GM19023 (cell line): ENCODE measurements at regions not wholly inside any gene's neighbourhood (a gene's known extent, or its start where the extent isn't known, plus 50 kb on each side); places are given as distances from the start of the nearest gene placed in this dataset.
"Not testable (repeated sequence)": the region's sequence is repeated elsewhere in the genome, so short reads cannot be mapped to it uniquely, and the experiment has no call there.

Experiments used
- ATAC-seq: cut with Tn5 transposase; IDR thresholded peaks from one replicate; pipeline ENCODE4 v1.9.1; 2021; ENCODE audit warnings: mild to moderate bottlenecking, moderate library complexity; ENCODE audit not compliant: unreplicated experiment

- ATAC-seq, result no peak
Observed at GRCh38 chr10:109308971-109309370, 614.3 kb downstream of the XPNPEP1 start.

DNA sequence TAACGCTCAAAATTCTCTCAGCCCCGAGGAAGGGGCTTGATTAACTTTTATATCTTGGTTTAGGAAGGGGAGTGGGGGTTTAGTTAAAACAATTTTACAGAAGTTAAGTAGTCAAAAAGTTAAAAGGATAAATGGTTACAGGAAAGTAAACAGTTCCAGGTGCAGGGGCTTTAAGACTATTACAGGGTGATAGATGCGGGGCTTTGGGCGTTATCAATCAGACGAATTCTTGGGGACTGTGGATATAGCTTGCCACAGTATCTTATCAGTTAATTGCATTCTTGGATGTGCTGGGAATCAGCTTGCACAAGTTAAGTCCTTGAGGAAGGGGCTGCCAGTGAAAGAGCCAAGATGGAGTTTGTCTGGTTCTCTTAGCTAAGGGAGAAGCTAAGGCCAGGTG is 616.2 kb downstream of the XPNPEP1 start:
- ATAC-seq, result not testable (repeated sequence)

DNA sequence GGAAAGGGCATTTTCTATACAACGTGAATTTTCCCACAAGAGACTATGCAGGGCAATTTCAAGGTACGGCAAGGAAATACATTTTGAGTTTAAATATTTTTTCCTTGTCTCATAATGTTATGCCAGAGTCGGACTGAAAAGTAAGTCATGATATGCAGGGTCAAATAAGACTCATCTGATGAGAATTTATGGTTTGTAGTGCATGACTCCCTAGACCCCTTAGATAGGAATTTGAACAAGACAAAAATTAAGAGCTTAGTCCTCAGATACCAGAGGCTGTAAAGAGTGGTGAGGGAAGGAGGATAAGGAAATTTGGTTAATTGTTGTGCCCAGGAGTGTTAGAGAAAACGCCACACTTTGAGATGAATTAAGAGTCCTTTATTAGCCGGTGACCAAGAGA is 616.6 kb downstream of the XPNPEP1 start:
- no peak for ATAC-seq

GRCh38 chr10:109287858-109288257 is 635.5 kb downstream of the XPNPEP1 start:
- ATAC-seq, result no peak

DNA sequence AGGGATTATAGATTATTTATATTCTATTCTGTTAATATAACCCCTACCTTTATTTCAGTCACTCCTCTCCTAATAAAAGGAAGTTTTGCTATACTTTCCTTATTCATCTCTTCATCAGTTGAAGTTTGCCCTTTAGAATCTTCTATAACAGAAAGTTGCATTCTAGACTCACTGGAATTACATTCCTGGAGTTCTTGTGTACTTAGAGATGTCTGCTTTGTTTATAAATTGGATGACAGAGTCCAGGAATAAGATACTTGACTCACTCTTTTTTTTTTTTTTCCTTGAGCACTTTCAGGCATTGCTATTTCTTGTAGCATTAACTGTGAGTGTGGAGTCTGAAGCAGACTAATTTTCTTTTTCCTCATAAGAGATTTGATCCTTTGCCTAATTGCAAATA is 640.8 kb downstream of the XPNPEP1 start:
- ATAC-seq, result no peak

- no peak for ATAC-seq
Observed at GRCh38 chr10:109281347-109281746, 642.0 kb downstream of the XPNPEP1 start.

- ATAC-seq, result no peak
Observed at GRCh38 chr10:109280837-109281236, 642.5 kb downstream of the XPNPEP1 start.

DNA sequence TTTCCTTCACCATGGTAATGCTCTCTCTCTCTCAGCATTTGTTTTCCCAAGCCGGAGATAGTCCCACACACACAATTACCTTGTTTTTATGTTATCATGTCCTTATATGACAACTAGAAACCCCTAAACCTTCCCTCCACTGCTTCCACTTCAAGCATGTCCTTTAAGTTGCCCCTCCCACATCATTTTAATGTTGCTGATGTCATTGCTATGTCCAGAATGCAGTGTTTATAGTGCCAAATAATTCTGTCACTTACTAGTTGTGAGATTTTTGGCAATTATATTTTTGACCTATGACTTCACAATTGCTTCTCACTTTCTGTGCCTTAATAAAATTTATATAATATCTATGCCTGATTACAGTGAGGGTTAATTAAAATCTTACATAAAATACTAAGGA is 645.9 kb downstream of the XPNPEP1 start:
- no peak for ATAC-seq

DNA sequence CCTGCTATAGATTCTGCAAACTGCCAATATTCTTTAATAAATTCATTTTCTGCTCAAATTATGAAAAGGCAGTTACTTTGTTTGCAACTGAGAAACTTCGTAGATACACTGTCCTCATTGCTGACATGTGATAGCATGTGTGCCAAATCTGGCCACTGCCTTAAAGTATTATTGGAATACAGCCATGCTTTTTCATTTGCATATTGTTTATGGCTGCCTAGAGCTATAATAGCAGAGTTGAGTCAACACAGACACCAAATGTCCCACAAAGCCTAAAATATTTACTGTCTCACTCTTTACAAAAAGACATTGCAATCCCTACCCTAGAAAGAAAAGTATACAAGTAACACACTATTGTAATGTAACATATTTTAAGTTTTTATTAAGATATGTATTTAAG is 647.4 kb downstream of the XPNPEP1 start:
- ATAC-seq, result no peak

GRCh38 chr10:109274681-109275080 is 648.6 kb downstream of the XPNPEP1 start:
- ATAC-seq, result no peak

- ATAC-seq, result no peak
Observed at GRCh38 chr10:109270173-109270572, 653.1 kb downstream of the XPNPEP1 start.

GRCh38 chr10:109264004-109264403 is 659.3 kb downstream of the XPNPEP1 start:
- no peak for ATAC-seq

DNA sequence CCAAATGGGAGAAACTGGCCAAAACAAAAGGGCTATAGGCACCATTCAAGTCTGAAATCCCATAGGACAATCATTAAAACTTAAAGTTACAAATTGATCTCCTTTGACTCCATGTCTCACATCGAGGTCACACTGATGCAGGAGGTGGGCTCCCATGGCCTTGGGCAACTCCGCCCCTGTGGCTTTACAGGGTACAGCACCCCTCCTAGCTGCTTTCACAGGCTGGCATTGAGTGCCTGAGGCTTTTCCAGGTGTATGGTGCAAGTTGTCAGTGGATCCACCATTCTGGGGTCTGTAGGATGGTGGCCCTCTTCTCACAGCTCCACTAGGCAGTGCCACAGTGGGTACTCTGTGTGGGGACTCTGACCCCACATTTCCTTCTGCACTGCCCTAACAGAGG is 662.1 kb downstream of the XPNPEP1 start:
- ATAC-seq, result no peak

GRCh38 chr10:109259293-109259692 is 664.0 kb downstream of the XPNPEP1 start:
- ATAC-seq, result no peak

DNA sequence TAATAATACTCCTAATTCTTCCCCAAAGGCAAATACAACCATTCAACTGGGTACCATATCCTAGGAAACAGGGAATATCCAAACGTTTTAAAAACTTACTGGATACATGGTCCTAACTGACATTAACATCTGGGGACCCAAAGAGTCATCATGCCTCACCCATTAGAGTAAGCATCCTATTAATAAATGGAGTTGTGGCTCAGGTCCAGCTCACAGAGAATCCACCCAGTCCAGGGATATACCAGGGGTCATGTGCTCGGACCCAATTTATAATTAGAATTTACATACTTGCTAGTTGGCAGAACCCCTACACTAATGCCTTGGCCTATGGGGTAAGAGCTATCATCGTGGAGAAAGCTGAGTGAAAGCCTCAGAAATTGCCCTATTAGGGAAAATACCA is 670.0 kb downstream of the XPNPEP1 start:
- ATAC-seq, result no peak

DNA sequence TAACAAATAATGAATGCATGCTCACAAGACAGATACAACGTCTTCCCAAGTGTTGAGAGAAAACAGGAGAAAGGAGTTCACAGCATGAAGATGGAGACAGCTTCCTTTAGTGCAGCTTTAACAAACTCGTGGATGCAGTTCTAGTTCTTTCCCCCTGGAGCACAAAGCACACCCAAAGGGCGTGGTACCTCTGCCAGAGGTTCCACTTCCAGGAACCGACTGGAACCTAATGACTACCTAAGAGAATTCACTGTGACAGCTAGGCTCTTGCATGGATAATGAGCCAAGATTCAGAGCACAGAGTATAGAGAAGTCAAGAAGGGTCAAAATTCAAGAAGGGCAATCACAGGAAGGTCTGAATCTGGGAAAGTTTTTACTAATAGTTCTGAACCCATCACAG is 673.2 kb downstream of the XPNPEP1 start:
- ATAC-seq, result no peak

GRCh38 chr10:109247814-109248213 is 675.5 kb downstream of the XPNPEP1 start:
- ATAC-seq, result no peak

- ATAC-seq, result no peak
Observed at GRCh38 chr10:109245821-109246220, 677.5 kb downstream of the XPNPEP1 start.

DNA sequence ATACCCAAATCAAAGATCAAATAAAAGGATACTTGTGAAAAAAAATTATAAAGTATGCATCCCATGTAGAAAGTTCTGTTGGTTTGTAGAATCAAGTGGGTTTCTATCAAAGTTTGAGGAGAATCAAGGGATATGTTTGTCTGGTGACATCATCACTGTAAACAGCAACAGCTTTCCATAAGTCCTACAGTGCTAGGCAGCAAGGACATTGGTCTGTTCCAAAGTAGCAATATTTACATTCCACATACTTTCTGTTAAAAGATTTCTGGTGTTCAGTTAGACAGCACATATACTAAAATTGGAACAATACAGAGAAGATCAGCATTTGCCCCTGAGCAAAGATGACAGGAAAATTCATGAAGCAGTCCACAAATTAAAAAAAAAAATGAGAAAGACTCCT is 683.9 kb downstream of the XPNPEP1 start:
- ATAC-seq, result no peak

DNA sequence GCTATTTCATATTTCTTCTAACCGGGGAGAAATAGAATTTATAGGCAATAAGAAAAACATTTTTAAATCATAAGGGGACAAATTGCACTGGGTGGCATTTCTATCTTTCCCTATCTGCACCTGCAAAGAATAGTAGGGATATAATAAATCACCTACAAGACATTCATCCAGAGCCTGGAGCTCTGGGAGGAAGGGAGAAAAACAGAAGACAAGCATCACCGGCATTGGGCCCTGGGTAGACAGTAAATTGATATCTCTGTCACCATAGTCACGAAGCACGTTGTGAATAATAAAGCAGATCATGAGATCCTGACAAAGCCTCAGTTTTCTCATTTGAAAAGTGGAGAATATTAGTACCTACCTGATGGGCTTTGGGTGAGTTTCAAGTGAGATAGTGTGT is 685.6 kb downstream of the XPNPEP1 start:
- ATAC-seq, result no peak

DNA sequence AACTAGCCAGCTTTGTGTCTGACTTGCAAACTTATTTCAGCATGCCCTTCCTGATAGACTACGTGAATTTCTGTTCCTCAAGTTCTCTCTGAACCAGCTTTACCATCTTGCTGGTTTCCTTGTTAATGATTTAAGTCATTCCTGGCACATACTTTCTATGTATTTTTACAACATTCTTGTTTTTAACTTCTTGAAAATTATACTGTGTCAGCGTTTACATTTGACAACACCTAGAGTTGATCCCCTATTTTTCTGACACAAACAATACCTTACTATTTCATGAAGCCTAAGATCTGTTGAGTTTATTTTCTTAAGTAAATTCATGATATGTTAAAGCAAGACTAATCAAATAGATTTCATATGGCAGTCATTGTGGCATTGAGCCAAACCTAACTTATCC is 686.3 kb downstream of the XPNPEP1 start:
- ATAC-seq, result no peak

DNA sequence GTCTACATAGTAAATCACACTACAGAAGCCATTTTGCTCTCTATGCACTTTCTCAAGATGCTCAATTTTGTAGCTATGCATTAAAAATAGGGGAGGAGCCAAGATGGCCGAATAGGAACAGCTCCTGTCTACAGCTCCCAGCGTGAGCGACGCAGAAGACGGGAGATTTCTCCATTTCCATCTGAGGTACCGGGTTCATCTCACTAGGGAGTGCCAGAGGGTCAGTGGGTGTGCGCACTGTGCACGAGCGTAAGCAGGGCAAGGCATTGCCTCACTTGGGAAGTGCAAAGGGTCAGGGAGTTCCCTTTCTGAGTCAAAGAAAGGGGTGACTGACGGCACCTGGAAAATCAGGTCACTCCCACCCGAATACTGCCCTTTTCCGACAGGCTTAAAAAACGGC is 699.8 kb downstream of the XPNPEP1 start:
- ATAC-seq, result not testable (repeated sequence)

DNA sequence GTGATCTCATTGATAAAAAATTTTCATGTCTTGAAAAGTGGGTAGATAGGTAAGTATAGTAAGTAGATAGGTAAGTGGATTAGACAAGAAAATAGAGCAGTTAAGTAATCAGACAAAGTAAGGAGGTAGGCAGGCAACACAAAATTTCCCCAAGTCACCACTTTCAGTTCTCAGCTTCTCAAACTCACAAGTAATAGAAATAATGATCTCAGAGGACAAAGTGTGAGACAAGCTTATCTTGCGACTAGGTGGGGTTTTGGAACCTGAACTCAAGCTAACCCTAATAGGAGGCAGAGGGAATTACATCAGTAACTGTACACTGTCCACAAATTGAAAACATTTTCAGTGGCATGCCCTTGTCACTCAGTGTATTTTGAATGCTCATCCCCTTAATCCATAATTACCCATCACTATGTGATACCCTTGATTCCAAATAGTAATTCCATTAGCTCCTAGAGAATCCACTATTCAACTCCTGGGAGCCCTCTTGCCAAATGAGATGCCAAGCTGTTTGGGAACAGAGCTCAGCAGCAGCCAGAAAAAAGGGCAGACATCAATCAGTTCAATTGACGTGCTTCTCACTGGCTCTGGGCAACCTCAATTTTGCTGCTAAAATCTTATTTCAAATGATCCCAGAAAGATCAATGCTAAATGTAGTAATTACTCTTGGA is 703.2 kb downstream of the XPNPEP1 start:
- ATAC-seq, result no peak
